ENCODE measurements at regions not wholly inside any gene's neighbourhood (a gene's known extent, or its start where the extent isn't known, plus 50 kb on each side); places are given as distances from the start of the nearest gene placed in this dataset.

- no peak for TF ChIP-seq CTCF (IDR thresholded peaks at IDR 0.05)
- Histone ChIP-seq H3K27ac (no peak overlapping the region), H3K4me1 (peaks cover 0 to 4% (median 0%) of the 10 kb centered on the region in 3 donors), H3K9me3 (no peaks in the 10 kb centered on the region), H3K27me3 (no peaks in the 10 kb centered on the region), H3K36me3 (no peaks in the 10 kb centered on the region), H3K4me3 (no peak overlapping the region)
- ATAC-seq = no peak
- 86 to 100% methylated on average over 1 of the region's 1 CpG for WGBS, 2 donors (ENCODE audit: low coverage in 1 of 2)
Observed at GRCh38 chr3:31364188-31364587, 168.5 kb upstream of the STT3B start.

DNA sequence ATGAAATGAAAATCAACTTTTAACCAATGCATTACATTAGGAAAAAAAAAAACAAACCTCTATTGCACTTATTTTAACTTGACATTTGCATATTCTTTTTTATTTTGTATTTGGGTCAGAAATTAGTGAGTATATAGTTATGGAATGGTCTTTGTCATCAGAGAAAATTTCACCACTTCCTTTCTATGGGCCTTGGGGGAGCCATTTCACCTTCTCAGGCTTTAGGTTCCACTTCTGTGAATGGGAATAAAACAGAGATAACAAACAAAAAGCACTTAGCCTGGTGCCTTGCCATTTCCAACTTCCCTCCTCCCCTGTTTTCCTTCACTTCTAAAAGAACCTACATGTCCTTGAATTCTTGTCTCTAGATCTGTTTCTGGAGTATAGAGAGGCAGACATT is 168.0 kb upstream of the STT3B start:
- Histone ChIP-seq H3K27ac (no peak overlapping the region), H3K4me1 (peaks cover 0 to 7% (median 0%) of the 10 kb centered on the region in 3 donors), H3K4me3 (no peak overlapping the region), H3K27me3 (no peaks in the 10 kb centered on the region), H3K9me3 (no peaks in the 10 kb centered on the region), H3K36me3 (no peaks in the 10 kb centered on the region)
- TF ChIP-seq CTCF (IDR thresholded peaks at IDR 0.05) (no peak), EP300 (IDR thresholded peaks at IDR 0.05) (no peak)
- no peak for ATAC-seq

DNA sequence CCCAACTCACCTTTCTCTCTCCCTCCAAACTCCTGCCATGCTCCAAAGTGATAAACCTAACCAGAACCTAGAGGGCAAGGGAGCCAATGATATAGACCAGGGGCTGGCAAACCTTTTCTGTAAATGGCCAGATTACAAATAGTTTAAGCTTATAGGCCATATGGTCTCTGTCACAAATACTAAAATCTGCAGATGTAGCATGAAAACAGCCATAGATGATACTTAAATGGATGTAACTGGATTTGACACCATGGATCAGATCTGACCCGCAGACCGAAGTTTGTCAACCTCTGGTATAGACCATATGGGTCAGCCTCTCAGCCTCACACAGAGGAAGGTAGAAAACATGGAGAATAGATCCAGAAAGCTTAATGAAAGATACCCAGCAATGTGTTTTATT is 165.2 kb upstream of the STT3B start:
- ATAC-seq = no peak
- no peaks in the 10 kb centered on the region for H3K9me3 ChIP-seq
- H3K27ac ChIP-seq = no peak overlapping the region
- H3K27me3 ChIP-seq = no peaks in the 10 kb centered on the region
- WGBS, 2 donors (ENCODE audit: low coverage in 1 of 2) = 89 to 92% methylated on average over 2 of the region's 2 CpGs
- no peak overlapping the region for H3K4me3 ChIP-seq
- TF ChIP-seq POLR2AphosphoS5 (IDR thresholded peaks at IDR 0.05) (no peak), CTCF (IDR thresholded peaks at IDR 0.05) (no peak), EP300 (IDR thresholded peaks at IDR 0.05) (no peak), POLR2A (IDR thresholded peaks at IDR 0.05) (no peak)
- no peaks in the 10 kb centered on the region for H3K36me3 ChIP-seq
- peaks cover 0 to 14% (median 0%) of the 10 kb centered on the region in 3 donors for H3K4me1 ChIP-seq

DNA sequence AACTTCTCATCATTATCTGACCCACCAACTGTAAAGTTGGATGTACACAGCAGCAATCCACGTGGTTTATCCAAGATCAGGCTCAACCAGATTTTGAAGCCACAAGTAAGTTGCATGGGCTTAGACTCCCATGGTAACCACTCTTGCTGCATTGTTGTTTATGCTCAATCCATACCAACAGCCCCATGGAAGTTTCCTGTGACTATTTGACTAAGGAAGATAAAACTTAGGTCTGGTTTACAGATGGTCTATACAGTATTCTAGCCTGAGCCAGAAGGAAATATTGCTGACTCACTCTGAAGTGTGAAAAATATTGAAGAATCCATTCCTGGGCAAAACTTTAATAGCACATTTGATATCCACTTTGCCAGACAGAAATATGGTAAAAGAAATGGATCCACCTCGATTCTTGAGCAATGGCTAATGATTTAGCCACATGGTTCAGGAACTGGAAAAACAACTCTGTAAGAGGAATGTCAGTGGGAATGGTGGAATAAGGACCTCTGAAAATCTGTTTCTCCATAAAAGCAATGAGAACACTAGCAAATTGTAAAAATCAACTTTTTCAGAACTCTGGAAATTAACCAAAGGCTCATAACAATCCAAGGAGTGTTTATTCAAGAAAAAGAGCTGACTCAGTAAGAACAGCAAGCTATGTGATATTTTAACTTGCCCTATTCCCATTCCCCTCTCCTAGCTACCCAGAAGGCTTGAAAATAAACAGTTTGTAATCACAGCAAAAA is 162.9 kb upstream of the STT3B start:
- Histone ChIP-seq H3K36me3 (no peaks in the 10 kb centered on the region), H3K4me3 (no peak overlapping the region)
- 86 to 91% methylated on average over 1 to 2 of the region's 2 CpGs for WGBS, 2 donors (ENCODE audit: low coverage in 1 of 2)

More for the DNA sequence above, 162.9 kb upstream of the STT3B start:
- H3K9me3 ChIP-seq = no peaks in the 10 kb centered on the region
- no peak overlapping the region for H3K27ac ChIP-seq
- TF ChIP-seq POLR2AphosphoS5 (IDR thresholded peaks at IDR 0.05) = no peak
- TF ChIP-seq POLR2A (IDR thresholded peaks at IDR 0.05) = no peak
- no peak for TF ChIP-seq CTCF (IDR thresholded peaks at IDR 0.05)
- TF ChIP-seq EP300 (IDR thresholded peaks at IDR 0.05) = no peak
- no peak for ATAC-seq
- peaks cover 0 to 14% (median 0%) of the 10 kb centered on the region in 3 donors for H3K4me1 ChIP-seq
- H3K27me3 ChIP-seq = no peaks in the 10 kb centered on the region
